ENCODE measurements at regions not wholly inside any gene's neighbourhood (a gene's known extent, or its start where the extent isn't known, plus 50 kb on each side); places are given as distances from the start of the nearest gene placed in this dataset.

DNA sequence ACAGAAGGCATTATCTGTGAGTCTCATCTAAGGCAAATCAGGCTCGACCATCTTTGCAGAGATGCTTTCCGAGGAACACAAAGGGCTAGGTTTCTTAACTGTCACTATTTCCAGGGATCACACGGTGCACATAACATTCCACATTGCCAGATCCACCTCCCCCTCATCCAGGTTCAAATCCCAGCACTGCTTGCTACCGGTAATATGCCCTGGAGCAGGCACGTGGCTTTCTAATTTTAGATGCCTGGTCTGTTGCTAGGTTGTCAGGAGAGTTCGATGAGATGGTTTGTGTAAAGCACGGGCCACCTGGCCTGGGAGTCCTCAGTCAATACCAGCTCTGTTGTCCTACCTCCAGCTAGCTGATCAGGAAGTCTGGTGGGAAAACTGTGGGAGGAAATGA is 598.6 kb downstream of the NPHP4 start:
- TF ChIP-seq, protein P1, sequence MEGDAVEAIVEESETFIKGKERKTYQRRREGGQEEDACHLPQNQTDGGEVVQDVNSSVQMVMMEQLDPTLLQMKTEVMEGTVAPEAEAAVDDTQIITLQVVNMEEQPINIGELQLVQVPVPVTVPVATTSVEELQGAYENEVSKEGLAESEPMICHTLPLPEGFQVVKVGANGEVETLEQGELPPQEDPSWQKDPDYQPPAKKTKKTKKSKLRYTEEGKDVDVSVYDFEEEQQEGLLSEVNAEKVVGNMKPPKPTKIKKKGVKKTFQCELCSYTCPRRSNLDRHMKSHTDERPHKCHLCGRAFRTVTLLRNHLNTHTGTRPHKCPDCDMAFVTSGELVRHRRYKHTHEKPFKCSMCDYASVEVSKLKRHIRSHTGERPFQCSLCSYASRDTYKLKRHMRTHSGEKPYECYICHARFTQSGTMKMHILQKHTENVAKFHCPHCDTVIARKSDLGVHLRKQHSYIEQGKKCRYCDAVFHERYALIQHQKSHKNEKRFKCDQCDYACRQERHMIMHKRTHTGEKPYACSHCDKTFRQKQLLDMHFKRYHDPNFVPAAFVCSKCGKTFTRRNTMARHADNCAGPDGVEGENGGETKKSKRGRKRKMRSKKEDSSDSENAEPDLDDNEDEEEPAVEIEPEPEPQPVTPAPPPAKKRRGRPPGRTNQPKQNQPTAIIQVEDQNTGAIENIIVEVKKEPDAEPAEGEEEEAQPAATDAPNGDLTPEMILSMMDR (IDR thresholded peaks at IDR 0.05; ENCODE audit: insufficient read depth in 1 of 2, low read depth in 1 of 2, low read length in 1 of 2, severe bottlenecking in 1 of 2, unreplicated experiment in 1 of 2): no peak
- CTCF ChIA-PET: no interaction called here
- Histone ChIP-seq H3K4me3 (ENCODE audit: low read depth, low read length) (no peak overlapping the region), H3K4me1 (no peaks in the 10 kb centered on the region), H3K36me3 (ENCODE audit: control insufficient read depth, insufficient read depth, low read length) (no peaks in the 10 kb centered on the region), H3K27me3 (replicated peaks; ENCODE audit: control insufficient read depth, insufficient read depth, low read length) (no peaks in the 10 kb centered on the region), H3K9me3 (no peaks in the 10 kb centered on the region)
- H3K4me1 Mint-ChIP-seq (ENCODE audit: low read depth, unreplicated experiment): no peaks in the 10 kb centered on the region
- no peaks in the 10 kb centered on the region for H3K36me3 Mint-ChIP-seq (ENCODE audit: insufficient read depth, unreplicated experiment)
- DNase-seq: no peak
- no TSS peak for BruUV-seq (replicated peaks)
- no peak overlapping the region for H3K27ac Mint-ChIP-seq (ENCODE audit: unreplicated experiment)
- no peaks in the 10 kb centered on the region for H3K27me3 Mint-ChIP-seq (ENCODE audit: insufficient read depth, unreplicated experiment)
- POLR2A ChIA-PET: no interaction called here
- H3K9me3 Mint-ChIP-seq (ENCODE audit: unreplicated experiment): peaks cover 1% of the 10 kb centered on the region
- no peak overlapping the region for H3K4me3 Mint-ChIP-seq (ENCODE audit: unreplicated experiment)
- intact Hi-C loops (cut with micrococcal nuclease; ENCODE audit: unreplicated experiment): no loop called here

DNA sequence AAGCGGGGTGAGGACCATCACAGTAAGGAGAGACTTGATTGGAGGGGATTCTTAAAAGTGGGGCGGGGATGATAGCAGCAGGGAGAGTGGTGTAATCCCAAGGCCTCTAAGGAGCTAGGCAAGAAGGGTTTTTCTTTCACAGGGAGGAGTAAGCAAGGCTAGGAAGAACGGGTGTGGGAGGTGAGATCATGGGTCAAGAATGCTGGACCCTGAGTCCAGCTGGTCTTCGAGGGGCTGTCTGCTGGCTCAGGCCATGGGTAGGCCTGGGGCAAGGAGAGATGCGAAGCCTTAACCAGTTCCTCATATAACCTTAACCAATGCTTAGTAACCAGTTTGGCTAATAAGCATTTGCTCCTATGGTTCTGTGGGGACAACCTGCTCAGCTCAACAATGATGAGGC is 599.1 kb downstream of the NPHP4 start:
- POLR2A ChIA-PET: no interaction called here
- H3K4me3 ChIP-seq (ENCODE audit: low read depth, low read length): no peak overlapping the region
- no peak for DNase-seq
- TF ChIP-seq, protein P1 (IDR thresholded peaks at IDR 0.05; ENCODE audit: insufficient read depth in 1 of 2, low read depth in 1 of 2, low read length in 1 of 2, severe bottlenecking in 1 of 2, unreplicated experiment in 1 of 2): no peak
- H3K36me3 ChIP-seq (ENCODE audit: control insufficient read depth, insufficient read depth, low read length): no peaks in the 10 kb centered on the region
- intact Hi-C loops (cut with micrococcal nuclease; ENCODE audit: unreplicated experiment): no loop called here
- H3K27me3 ChIP-seq (replicated peaks; ENCODE audit: control insufficient read depth, insufficient read depth, low read length): no peaks in the 10 kb centered on the region
- no peaks in the 10 kb centered on the region for H3K36me3 Mint-ChIP-seq (ENCODE audit: insufficient read depth, unreplicated experiment)
- no peaks in the 10 kb centered on the region for H3K27me3 Mint-ChIP-seq (ENCODE audit: insufficient read depth, unreplicated experiment)
- CTCF ChIA-PET: no interaction called here
- H3K4me3 Mint-ChIP-seq (ENCODE audit: unreplicated experiment): no peak overlapping the region
- no TSS peak for BruUV-seq (replicated peaks)
- H3K4me1 Mint-ChIP-seq (ENCODE audit: low read depth, unreplicated experiment): no peaks in the 10 kb centered on the region
- no peaks in the 10 kb centered on the region for H3K9me3 ChIP-seq
- H3K4me1 ChIP-seq: no peaks in the 10 kb centered on the region
- no peak overlapping the region for H3K27ac Mint-ChIP-seq (ENCODE audit: unreplicated experiment)
- no peaks in the 10 kb centered on the region for H3K9me3 Mint-ChIP-seq (ENCODE audit: unreplicated experiment)

DNA sequence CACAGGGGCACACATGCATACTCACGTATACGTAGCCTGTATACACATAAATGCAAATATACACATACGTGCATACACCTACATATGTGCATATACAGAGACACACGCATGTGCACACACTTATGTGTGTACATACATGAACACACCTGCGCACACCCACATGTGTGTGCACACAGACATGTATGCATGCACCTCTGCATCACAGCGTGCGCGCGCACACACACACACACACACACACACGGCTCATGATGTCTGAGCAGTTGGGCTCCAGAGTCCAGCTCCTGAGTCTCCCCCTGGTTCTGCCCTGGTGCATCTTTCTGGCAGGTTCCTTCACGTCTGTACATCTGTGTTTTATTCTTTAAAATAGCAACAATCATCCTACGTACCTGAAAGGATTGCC is 600.5 kb downstream of the NPHP4 start:
- Mint-ChIP-seq H3K4me3 (ENCODE audit: unreplicated experiment) (no peak overlapping the region), H3K27ac (ENCODE audit: unreplicated experiment) (no peak overlapping the region), H3K36me3 (ENCODE audit: insufficient read depth, unreplicated experiment) (no peaks in the 10 kb centered on the region), H3K27me3 (ENCODE audit: insufficient read depth, unreplicated experiment) (no peaks in the 10 kb centered on the region), H3K9me3 (ENCODE audit: unreplicated experiment) (no peaks in the 10 kb centered on the region), H3K4me1 (ENCODE audit: low read depth, unreplicated experiment) (no peaks in the 10 kb centered on the region)
- no peaks in the 10 kb centered on the region for H3K4me1 ChIP-seq
- intact Hi-C loops (cut with micrococcal nuclease; ENCODE audit: unreplicated experiment): no loop called here
- TF ChIP-seq, protein P1 (IDR thresholded peaks at IDR 0.05; ENCODE audit: insufficient read depth in 1 of 2, low read depth in 1 of 2, low read length in 1 of 2, severe bottlenecking in 1 of 2, unreplicated experiment in 1 of 2): no peak
- DNase-seq: no peak
- no peak overlapping the region for H3K4me3 ChIP-seq (ENCODE audit: low read depth, low read length)
- BruUV-seq (replicated peaks): no TSS peak
- no peaks in the 10 kb centered on the region for H3K36me3 ChIP-seq (ENCODE audit: control insufficient read depth, insufficient read depth, low read length)
- no peaks in the 10 kb centered on the region for H3K9me3 ChIP-seq
- no peaks in the 10 kb centered on the region for H3K27me3 ChIP-seq (replicated peaks; ENCODE audit: control insufficient read depth, insufficient read depth, low read length)
- CTCF ChIA-PET: no interaction called here
- POLR2A ChIA-PET: no interaction called here

All from Caco-2 (cell line).